ENCODE measurements at regions not wholly inside any gene's neighbourhood (a gene's known extent, or its start where the extent isn't known, plus 50 kb on each side); places are given as distances from the start of the nearest gene placed in this dataset.

DNA sequence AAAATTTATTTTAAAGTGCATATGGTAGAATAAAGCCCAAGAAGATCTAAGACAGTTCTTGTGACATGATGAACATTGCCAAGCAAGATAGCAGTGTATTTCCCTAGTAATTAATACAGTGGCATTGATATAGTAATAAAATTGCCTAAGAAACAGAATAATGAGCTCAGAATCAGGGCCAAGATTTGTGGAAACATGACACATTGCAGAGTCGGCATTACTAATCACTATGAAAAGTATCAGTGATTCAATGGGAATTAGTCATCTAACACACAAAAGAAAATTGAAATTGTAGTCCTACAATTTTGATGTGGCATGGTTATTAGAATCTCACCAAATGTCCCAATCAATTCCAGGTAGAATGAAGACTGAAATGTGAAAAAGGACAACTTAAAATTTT lies 243.0 kb upstream of the CYRIA start:
- TF ChIP-seq, protein P1, sequence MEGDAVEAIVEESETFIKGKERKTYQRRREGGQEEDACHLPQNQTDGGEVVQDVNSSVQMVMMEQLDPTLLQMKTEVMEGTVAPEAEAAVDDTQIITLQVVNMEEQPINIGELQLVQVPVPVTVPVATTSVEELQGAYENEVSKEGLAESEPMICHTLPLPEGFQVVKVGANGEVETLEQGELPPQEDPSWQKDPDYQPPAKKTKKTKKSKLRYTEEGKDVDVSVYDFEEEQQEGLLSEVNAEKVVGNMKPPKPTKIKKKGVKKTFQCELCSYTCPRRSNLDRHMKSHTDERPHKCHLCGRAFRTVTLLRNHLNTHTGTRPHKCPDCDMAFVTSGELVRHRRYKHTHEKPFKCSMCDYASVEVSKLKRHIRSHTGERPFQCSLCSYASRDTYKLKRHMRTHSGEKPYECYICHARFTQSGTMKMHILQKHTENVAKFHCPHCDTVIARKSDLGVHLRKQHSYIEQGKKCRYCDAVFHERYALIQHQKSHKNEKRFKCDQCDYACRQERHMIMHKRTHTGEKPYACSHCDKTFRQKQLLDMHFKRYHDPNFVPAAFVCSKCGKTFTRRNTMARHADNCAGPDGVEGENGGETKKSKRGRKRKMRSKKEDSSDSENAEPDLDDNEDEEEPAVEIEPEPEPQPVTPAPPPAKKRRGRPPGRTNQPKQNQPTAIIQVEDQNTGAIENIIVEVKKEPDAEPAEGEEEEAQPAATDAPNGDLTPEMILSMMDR (IDR thresholded peaks at IDR 0.05; ENCODE audit: low read depth, low read length), result no peak
- no peak for TF ChIP-seq EZH2phosphoT487 (IDR thresholded peaks at IDR 0.05; ENCODE audit: low read depth)
